HG03565 (cell line): ENCODE measurements at regions not wholly inside any gene's neighbourhood (a gene's known extent, or its start where the extent isn't known, plus 50 kb on each side); places are given as distances from the start of the nearest gene placed in this dataset.
A peak's percentile ranks its signal among the peaks of the same experiment; 100 is the strongest.
"Not testable (repeated sequence)": the region's sequence is repeated elsewhere in the genome, so short reads cannot be mapped to it uniquely, and the experiment has no call there.

ENCODE experiments used
- ATAC-seq: cut with Tn5 transposase; IDR thresholded peaks from one replicate; pipeline ENCODE4 v1.9.1; 2021; ENCODE audit warnings: mild to moderate bottlenecking, moderate library complexity; ENCODE audit not compliant: unreplicated experiment

DNA sequence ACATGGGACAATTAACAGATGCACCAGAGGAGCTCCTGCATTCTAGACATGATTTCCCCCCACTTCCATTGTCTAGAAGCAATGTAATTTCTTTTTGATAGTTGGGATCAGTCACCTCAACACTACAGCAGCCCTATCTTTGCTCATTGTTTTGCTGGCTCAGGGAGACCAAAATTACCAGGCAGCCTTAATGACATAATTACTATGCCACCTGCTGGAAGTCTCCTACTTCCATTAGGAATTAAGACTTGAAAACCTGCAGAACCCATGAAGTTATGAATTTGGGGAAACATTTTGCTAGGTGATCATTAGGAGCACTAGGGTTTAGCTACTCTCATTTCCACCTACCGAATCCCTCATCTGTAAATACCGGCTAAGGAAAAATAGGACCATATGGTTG lies 312.0 kb upstream of the CA10 start:
- ATAC-seq = no peak

DNA sequence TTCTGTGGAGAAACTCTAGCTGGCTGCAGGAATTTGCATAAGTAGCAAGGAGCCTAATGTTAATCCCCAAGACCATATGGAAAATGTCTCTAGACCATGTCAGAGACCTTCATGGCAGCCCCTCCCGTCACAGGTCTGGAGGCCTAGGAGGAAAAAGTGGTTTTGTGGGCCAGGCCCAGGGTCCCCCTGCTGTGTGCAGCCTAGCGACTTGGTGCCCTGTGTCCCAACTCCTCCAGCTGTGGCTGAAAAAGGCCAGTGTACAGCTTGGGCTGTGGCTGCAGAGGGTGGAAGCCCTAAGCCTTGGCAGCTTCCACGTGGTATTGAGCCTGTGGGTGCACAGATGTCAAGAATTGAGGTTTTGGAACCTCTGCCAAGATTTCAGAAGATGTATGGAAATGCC lies 306.9 kb upstream of the CA10 start:
- ATAC-seq = no peak

DNA sequence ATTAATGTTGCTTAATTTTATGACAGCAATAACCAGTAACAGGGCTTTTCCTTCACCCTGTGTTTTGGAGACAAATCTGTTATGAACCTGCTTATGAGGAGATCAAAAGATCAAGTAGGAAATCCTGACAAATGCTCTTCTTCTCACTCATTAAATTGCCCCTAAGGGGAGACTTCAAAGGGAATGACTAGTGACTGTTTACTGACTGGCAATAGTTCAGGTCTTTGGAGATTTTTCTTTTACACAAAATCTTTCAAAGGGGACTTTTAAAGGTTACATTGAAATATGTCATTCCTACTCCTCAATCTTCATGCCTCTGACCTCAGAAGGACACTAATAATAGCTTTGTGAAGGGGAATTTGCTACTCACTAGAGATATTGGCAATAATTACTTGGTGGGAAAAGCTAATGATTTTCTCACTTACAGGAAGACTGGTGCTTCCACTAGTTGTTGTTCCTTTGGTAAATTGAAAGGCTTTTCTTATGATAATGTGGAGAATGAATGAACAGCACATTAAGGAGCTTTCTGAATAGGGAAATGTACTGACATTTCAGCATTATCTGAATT lies 292.9 kb upstream of the CA10 start:
- ATAC-seq = no peak

DNA sequence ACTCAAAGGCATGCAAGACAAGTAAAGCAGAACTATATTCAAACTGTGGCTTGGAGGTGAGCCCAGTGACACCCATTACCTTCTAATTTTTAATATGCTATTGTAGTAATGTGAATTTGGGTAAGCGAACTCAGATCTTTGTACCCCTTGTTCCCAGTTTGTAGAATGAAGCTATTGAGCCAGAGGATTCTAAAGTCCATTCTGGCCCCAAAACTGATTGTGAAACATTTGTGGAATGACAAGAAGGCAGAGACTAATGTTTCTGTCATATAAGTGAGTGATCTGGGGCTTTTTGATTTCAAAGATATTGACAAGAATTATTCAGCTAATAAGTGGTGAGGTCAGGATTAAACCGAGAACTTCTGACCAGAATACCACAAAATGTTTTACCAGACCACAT lies 283.8 kb upstream of the CA10 start:
- ATAC-seq = no peak

DNA sequence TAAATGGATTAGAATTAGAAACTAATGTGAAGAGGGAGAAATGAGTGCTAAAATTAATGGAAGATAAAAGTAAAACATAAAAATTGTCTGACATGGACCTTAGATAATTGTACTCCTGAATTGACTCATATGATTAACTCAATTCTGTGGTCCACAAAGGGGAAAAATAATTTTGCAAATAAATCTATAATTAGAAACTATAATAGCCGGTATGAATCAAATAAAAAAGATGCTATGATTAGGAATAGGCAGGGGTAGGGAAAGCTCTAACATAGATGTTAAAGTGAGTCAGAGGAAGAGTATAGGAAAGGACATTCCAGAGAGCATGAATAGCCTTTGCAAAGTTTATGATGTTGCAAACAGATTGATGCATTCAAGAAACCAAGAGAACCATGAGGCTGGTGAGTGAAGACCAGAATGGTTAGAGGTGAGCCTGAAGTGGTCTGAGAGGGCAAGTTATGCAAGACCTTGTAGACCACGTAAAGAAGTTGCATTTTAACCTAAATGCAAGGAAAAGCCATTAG lies 262.1 kb upstream of the CA10 start:
- ATAC-seq = no peak

DNA sequence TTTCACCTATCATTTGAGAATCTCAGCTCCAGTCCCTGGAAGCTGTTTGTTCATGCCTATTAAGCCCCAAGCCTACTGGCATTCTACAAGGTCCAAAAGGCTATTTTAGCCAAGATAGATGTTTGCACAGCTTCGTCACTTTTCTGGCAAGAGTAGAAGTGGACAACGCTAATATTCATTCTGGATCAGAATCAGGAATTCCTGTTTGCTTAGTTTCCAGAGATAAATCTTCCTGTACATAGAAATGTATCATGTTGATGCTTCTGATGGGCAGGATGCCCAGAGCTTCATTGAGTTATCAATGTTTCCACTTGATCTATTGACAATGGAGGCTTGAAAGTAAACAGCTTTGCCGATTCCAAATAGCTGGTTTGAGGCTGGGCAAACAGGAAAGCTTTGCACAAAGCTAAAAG lies 260.7 kb upstream of the CA10 start:
- no peak for ATAC-seq

DNA sequence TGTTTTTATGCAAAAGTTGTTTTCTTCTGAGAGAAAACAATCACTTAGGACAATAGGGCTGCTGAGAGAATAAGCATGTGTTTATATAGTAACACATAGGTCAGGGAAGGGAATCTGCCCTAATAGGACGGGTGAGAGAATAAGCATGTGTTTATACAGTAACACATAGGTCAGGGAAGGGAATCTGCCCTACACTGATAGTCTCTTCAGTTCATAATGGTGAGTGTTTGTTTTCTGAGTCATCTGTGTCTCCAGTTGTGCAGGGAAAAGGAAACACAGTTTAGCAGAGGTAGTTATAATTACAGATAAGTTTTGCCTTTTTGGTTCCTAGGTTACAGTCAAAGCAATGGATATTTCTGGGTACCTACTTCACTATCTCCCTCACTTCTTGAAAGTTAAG lies 252.3 kb upstream of the CA10 start:
- no peak for ATAC-seq

DNA sequence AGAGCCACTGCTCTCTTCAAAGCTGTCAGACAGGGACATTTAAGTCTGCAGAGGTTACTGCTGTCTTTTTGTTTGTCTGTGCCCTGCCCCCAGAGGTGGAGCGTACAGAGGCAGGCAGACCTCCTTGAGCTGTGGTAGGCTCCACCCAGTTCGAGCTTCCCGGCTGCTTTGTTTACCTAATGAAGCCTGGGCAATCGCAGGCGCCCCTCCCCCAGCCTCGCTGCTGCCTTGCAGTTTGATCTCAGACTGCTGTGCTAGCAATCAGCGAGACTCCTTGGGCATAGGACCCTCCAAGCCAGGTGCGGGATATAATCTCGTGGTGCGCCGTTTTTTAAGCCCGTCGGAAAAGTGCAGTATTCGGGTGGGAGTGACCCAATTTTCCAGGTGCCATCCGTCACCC lies 250.7 kb upstream of the CA10 start:
- not testable (repeated sequence) for ATAC-seq

DNA sequence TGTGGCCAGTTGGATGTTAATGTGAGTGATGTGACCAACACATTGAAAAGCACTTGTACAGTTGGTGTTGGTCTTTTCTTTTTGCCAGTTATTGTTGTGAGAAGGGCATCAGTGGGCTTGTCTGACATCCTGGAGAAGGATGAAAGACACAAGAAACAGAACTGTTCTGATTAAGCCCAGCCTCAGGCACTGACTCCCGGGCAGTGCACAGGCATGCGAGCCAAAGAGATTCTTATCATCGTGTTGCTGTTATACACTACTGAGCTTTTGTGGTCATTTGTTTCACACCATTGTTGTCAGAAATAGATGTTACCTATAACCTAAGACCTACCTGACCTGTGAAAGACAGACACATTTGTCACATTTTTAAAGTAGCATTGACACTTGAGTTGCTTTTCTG lies 236.8 kb upstream of the CA10 start:
- no peak for ATAC-seq

DNA sequence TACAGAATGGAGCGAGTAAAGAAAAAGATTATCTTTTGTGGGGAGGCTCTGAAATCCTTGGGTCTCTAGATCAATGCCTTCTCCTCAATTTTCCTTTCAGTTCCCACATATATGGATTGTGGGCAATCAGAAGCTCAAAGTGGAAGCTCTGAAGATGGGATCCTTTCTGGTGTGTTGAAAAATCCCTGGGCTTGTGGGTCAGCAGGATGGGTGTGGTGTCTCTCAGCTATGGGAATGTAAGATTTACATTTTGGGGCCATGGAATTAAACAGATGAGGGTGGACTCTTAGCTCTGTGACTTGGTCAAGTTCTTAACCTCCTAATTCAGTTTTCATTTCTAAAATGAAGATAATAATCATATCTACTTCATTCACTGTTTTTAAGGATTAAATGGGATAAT lies 231.9 kb upstream of the CA10 start:
- no peak for ATAC-seq

DNA sequence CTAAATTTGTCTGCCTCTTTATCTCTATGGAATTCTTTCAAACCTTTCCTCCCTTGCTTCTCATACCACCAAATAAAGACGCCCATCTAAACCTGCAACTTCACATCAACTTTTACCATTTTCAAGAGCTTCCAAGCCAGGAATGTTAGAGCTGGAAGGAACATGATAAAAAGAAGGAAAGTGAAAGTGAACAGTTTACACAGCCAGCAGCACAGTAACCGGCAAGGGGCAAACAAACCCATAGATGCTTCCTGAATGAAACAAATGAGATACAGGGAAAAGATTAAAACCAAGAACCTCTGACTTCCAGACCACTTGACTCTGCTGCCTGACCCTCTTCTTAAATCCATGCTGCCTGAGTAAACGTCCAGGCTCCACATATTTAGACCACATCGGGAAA lies 231.1 kb upstream of the CA10 start:
- no peak for ATAC-seq

DNA sequence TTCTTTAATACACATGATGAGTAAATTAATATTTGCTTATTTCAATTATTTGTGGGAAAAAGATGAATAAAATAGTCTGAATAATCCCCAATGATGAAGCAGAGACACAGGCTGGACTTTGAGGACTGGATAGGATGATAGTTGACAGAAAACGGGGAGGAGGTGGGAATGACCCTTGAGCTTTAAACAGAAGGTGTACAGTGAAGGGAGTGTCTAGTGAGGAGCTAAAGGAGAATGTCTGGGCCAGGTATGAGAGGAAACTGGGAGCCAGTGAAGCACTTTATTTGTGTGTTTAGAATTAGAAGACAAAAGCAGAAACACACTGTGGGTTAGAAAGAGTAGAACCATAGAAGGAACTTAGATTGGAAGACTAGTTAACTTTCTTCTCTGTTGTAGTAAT lies 230.4 kb upstream of the CA10 start:
- no peak for ATAC-seq

DNA sequence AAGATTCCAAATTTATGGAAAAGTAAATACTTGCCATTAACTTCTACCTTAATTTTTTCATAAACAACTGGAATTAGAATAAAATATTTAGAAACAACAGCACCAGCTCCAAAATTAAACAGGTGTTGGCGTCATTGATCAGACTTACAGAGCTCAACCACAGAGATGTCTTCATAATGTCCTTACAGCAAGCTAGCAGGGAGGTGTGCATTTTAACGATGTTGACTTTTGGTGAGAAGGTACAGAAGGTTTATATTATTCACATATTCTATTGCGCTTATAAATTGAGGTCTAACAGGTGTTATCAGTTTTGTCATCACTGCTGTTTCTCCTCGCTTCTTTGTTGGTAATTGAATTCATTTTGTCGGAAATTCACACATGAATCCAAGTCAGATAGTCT lies 226.2 kb upstream of the CA10 start:
- ATAC-seq = no peak

DNA sequence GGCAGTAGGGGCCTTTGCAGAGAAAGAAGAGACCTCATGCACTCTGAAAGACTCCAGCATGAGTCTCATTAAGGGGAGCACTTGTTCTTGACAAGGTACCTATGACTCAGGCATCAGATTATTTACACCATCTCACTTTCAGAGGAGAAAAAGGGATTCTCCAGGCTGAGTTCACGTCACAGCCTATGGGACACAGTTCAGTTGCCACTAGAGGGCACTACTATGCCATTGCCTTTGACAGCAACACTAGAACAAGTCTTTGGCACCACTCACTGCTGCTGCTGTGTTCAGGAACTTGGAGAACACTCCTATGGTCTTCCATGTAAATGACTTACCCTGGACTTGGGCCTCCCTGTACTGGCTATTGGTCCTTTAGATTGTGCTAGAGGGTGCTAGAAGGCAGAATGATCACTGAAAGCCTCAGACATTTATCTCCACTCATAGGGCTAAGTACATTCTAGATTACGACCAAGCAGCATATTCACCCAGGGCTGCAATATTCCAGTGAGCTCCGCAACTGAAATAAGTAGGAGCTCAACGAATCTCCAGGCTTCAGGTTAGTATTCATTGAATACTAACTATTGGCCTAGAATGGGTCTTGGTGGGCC lies 225.1 kb upstream of the CA10 start:
- ATAC-seq = peak; percentile 68

DNA sequence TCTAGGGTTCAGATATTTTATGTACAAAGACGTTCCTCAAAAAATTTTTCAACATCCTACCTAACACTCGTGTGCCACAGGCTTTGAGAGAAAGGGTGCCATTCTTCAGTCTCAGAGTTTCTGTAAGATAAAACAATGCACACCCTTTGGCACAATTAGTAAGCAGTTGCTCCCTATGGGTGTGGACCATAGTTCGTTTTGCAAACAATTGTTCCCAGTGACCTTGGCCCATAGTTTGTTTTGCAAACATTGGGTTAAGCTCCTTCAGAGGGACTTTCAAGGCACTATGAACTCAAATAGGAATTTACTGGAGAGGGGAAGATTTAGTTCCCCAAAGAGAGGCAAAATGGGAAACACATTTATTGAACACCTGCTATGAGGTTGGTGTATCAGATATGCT lies 220.3 kb upstream of the CA10 start:
- ATAC-seq = no peak

DNA sequence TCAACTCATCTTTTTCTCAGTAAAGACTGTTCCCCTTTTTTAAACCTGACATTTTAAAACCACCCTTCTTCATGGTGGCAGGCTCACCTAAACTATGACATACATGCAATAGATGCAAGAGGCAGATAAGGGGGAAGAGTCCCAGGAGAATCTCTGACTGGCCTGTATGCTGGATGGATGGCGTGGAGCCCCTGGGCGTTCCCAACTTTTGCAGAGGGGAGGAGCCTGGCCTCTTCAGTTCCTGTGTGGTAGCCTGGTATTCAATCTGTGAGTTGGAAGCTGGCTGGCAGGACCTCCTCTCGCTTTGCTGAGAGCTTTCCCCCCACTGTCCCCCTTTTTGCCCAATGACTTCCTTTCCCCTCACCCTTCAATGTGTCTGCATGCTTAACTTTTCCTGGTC lies 217.6 kb upstream of the CA10 start:
- no peak for ATAC-seq

DNA sequence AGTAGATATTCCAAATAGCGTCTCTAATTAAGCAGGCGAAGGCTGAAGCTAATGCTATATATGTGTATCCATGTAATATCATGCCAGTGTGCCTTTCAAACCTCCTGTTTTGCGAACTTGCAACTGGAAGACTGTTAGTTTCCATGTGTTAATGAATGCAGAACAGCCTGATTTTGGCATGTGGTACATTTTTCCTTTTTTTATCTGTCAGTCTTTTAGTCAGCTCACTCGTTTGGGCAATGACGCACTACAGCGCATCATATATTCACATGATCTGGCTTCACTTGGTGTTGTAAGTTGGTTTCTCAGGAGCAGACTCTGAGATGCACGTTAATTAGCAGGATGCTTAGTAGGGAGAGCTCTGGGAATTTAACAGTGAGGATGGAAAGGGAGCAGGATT lies 210.4 kb upstream of the CA10 start:
- ATAC-seq = no peak

DNA sequence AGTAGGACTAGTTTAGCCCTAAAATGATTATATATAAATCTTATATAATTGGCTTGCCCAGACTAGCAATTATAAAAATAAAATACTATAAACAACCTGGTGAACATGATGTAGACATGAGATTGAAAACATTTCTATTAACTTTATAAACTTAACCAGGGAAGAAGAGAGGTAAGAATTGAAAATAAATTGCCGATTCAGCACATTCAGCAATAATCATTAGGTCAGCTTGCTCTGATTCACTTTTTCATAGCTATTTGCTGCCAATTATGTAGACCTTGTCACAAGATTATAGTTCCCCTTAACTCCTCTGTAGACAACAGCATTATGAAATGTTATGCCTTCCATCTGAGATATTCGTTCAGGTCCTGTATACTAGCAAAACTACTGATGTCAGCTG lies 199.3 kb upstream of the CA10 start:
- ATAC-seq = no peak

DNA sequence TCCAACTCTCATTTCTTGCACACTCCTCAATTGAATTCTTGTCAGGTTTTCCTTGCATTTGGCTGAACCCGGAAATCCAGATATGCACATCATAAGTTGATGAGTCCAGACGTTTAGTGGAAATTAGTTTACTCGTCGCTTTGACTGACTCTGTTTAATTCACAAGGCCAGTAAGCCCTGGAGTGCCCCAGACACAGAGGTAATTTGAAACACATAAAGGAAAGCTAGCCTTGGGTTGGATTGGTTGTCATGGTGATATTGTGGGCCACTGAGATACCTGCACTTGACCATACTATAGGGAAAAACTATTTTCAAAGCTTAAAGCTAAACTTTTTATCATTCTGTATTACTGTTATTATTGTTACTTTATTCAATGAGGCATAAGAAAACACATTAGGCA lies 178.3 kb upstream of the CA10 start:
- ATAC-seq = no peak

DNA sequence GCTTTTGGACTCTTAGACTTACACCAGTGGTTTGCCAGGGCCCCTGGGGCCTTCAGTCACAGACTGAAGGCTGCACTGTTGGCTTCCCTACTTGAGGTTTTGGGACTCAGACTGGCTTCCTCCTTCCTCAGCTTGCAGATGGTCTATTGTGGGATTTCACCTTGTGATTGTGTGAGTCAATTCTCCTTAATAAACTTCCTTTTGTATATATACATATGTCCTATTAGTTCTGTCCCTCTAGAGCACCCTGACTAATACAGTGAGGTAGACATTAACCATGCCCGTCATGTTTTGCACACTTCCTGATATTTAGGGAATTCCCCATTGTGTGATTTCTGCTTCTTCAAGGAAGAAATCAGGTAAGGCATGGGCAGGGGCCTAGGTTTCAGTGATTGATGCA lies 147.8 kb upstream of the CA10 start:
- no peak for ATAC-seq

DNA sequence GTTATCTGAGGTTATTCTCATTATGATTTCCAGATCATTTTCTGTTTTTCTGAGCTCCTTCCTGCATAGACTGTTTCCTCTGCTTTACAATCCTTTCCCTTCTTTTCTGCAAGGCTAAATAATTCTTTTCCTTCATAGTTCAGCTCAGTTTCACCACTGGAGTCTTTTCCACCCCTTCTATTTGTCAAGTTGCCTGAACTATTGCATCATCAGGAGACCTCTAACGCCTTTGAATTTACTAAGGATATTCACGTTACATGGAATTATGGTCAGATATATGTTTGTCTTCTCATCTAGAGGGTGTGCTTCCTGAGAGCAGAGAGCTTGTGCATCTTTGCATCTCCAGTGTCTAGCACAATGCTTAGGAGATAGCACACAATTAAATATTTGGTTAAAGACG lies 140.4 kb upstream of the CA10 start:
- ATAC-seq = no peak

DNA sequence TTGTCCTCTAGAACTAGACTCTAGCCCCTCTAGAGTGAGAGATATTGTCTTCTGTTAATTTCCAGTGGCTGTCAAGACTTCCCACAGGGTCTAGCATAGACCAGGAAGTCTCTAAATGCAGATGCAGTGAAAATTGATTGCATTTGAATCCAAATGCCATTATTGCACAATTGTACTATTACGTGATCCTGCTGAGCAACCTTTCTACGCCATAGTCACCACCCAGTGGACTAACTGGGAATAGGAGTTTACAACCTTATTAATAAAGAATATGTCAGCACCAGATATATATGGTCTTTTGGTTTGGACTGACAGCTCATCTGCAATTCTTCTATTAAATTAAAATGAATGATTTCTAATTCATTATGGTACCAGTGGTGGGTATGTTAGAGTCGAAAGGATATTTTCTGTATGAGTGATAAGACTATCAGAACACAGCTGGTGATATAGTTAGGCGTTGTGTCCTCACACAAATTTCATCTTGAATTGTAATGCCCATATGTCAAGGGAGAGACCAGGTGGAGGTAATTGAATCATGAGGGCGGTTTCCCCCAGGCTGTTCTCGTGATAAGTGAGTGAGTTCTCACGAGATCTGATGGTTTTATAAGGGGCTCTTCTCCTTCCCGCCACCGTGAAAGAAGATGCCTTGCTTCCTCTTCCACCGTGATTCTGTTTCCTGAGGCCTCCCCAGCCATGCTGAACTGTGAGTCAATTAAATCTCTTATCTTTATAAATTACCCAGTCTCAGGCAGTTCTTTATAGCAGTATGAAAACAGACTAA lies 138.9 kb upstream of the CA10 start:
- ATAC-seq = no peak
